ENCODE measurements at regions not wholly inside any gene's neighbourhood (a gene's known extent, or its start where the extent isn't known, plus 50 kb on each side); places are given as distances from the start of the nearest gene placed in this dataset.

- H3K9me3 ChIP-seq (ENCODE audit: insufficient read depth, low read length, severe bottlenecking) = no peaks in the 10 kb centered on the region
- no peaks in the 10 kb centered on the region for H3K4me1 ChIP-seq (ENCODE audit: insufficient read depth, low read length)
- no peak for TF ChIP-seq EZH2 (IDR thresholded peaks at IDR 0.05; ENCODE audit: borderline replicate concordance, low read depth, low read length, severe bottlenecking)
- no peak for TF ChIP-seq CTCF (IDR thresholded peaks at IDR 0.05; ENCODE audit: borderline replicate concordance, extremely low read depth, low read length, poor library complexity, severe bottlenecking)
- H3K36me3 ChIP-seq (ENCODE audit: insufficient read depth, low read length) = no peaks in the 10 kb centered on the region
- no peak overlapping the region for H3K4me2 ChIP-seq (ENCODE audit: insufficient read depth, low read length)
- no peak for DNase-seq
- H3K79me2 ChIP-seq (ENCODE audit: insufficient read depth, low read length) = no peaks in the 10 kb centered on the region
- no peaks in the 10 kb centered on the region for H3K27me3 ChIP-seq (ENCODE audit: insufficient read depth, low read length, poor library complexity)
- no peak for ATAC-seq (ENCODE audit: insufficient read depth, low read depth)
- H4K20me1 ChIP-seq (ENCODE audit: insufficient read depth, low read length) = no peaks in the 10 kb centered on the region
- no peak overlapping the region; the same call in 1 of the 2 replicates for H2AFZ ChIP-seq (ENCODE audit: low read depth, low read length)
- no peak overlapping the region for H3K9ac ChIP-seq (ENCODE audit: low read depth, low read length)
- H3K27ac ChIP-seq (ENCODE audit: low read length) = no peak overlapping the region
- H3K4me3 ChIP-seq (ENCODE audit: low read depth in 1 of 2, low read length in 2 of 2) = no peak overlapping the region
These were observed 193.6 kb upstream of the CARD18 start for GRCh38 chr11:105333153-105333552.

DNA sequence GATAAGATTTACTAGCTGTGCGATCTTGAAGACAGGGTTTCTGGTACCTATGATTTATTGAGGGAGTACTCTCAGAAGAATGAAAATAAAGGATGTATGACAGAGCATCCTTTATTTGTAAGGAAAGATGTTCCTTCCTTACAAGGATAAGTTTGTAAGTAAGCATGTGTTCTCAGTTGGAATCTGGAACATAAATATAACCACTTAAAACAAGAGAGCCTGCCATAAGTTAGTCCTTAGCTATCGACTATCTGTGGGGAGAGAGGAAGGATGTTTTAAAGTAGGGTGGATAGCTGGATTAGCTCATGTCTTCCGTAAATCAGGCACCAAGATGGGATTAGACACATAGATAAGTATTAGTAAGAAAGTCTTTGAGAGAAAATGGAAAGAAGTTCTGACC is 192.6 kb upstream of the CARD18 start:
- no peak for ATAC-seq (ENCODE audit: insufficient read depth, low read depth)
- no peaks in the 10 kb centered on the region for H3K4me1 ChIP-seq (ENCODE audit: insufficient read depth, low read length)

GRCh38 chr11:105328061-105328460 is 188.5 kb upstream of the CARD18 start:
- DNase-seq (no peak), ATAC-seq (ENCODE audit: insufficient read depth, low read depth) (no peak)
- H3K4me1 ChIP-seq (ENCODE audit: insufficient read depth, low read length) = no peaks in the 10 kb centered on the region
- no peaks in the 10 kb centered on the region for H4K20me1 ChIP-seq (ENCODE audit: insufficient read depth, low read length)
- H3K27me3 ChIP-seq (ENCODE audit: insufficient read depth, low read length, poor library complexity) = no peaks in the 10 kb centered on the region
- H3K4me3 ChIP-seq (ENCODE audit: low read depth in 1 of 2, low read length in 2 of 2) = no peak overlapping the region
- H3K9ac ChIP-seq (ENCODE audit: low read depth, low read length) = no peak overlapping the region
- H3K79me2 ChIP-seq (ENCODE audit: insufficient read depth, low read length) = no peaks in the 10 kb centered on the region
- no peak overlapping the region for H3K27ac ChIP-seq (ENCODE audit: low read length)
- TF ChIP-seq CTCF (IDR thresholded peaks at IDR 0.05; ENCODE audit: borderline replicate concordance, extremely low read depth, low read length, poor library complexity, severe bottlenecking) = no peak
- TF ChIP-seq EZH2 (IDR thresholded peaks at IDR 0.05; ENCODE audit: borderline replicate concordance, low read depth, low read length, severe bottlenecking) = no peak
- no peak overlapping the region for H2AFZ ChIP-seq (ENCODE audit: low read depth, low read length)
- no peak overlapping the region for H3K4me2 ChIP-seq (ENCODE audit: insufficient read depth, low read length)
- H3K9me3 ChIP-seq (ENCODE audit: insufficient read depth, low read length, severe bottlenecking) = no peaks in the 10 kb centered on the region
- H3K36me3 ChIP-seq (ENCODE audit: insufficient read depth, low read length) = no peaks in the 10 kb centered on the region

More for the DNA sequence above, 192.6 kb upstream of the CARD18 start:
- no peaks in the 10 kb centered on the region for H3K79me2 ChIP-seq (ENCODE audit: insufficient read depth, low read length)
- no peak overlapping the region for H3K27ac ChIP-seq (ENCODE audit: low read length)
- H3K4me2 ChIP-seq (ENCODE audit: insufficient read depth, low read length) = no peak overlapping the region
- no peak overlapping the region for H2AFZ ChIP-seq (ENCODE audit: low read depth, low read length)
- H3K4me3 ChIP-seq (ENCODE audit: low read depth in 1 of 2, low read length in 2 of 2) = no peak overlapping the region
- no peaks in the 10 kb centered on the region for H3K36me3 ChIP-seq (ENCODE audit: insufficient read depth, low read length)
- no peak overlapping the region for H3K9ac ChIP-seq (ENCODE audit: low read depth, low read length)
- no peaks in the 10 kb centered on the region for H3K9me3 ChIP-seq (ENCODE audit: insufficient read depth, low read length, severe bottlenecking)
- no peaks in the 10 kb centered on the region for H3K27me3 ChIP-seq (ENCODE audit: insufficient read depth, low read length, poor library complexity)
- DNase-seq = no peak
- no peaks in the 10 kb centered on the region for H4K20me1 ChIP-seq (ENCODE audit: insufficient read depth, low read length)
- TF ChIP-seq CTCF (IDR thresholded peaks at IDR 0.05; ENCODE audit: borderline replicate concordance, extremely low read depth, low read length, poor library complexity, severe bottlenecking) (no peak), EZH2 (IDR thresholded peaks at IDR 0.05; ENCODE audit: borderline replicate concordance, low read depth, low read length, severe bottlenecking) (no peak)

GRCh38 chr11:105324156-105324555 is 184.6 kb upstream of the CARD18 start:
- TF ChIP-seq EZH2 (IDR thresholded peaks at IDR 0.05; ENCODE audit: borderline replicate concordance, low read depth, low read length, severe bottlenecking) = no peak
- TF ChIP-seq CTCF (IDR thresholded peaks at IDR 0.05; ENCODE audit: borderline replicate concordance, extremely low read depth, low read length, poor library complexity, severe bottlenecking) = no peak
- DNase-seq (no peak), ATAC-seq (ENCODE audit: insufficient read depth, low read depth) (no peak)
- Histone ChIP-seq H3K4me1 (ENCODE audit: insufficient read depth, low read length) (no peaks in the 10 kb centered on the region), H3K27ac (ENCODE audit: low read length) (no peak overlapping the region), H4K20me1 (ENCODE audit: insufficient read depth, low read length) (no peaks in the 10 kb centered on the region), H3K36me3 (ENCODE audit: insufficient read depth, low read length) (no peaks in the 10 kb centered on the region), H3K27me3 (ENCODE audit: insufficient read depth, low read length, poor library complexity) (no peaks in the 10 kb centered on the region), H3K9ac (ENCODE audit: low read depth, low read length) (no peak overlapping the region), H3K4me3 (ENCODE audit: low read depth in 1 of 2, low read length in 2 of 2) (no peak overlapping the region), H3K9me3 (ENCODE audit: insufficient read depth, low read length, severe bottlenecking) (no peaks in the 10 kb centered on the region), H3K4me2 (ENCODE audit: insufficient read depth, low read length) (no peak overlapping the region), H2AFZ (ENCODE audit: low read depth, low read length) (no peak overlapping the region), H3K79me2 (ENCODE audit: insufficient read depth, low read length) (no peaks in the 10 kb centered on the region)

Data from DND-41 (cell line).